LNCaP clone FGC (cell line): ENCODE measurements at regions not wholly inside any gene's neighbourhood (a gene's known extent, or its start where the extent isn't known, plus 50 kb on each side); places are given as distances from the start of the nearest gene placed in this dataset.

Source experiments
- DNase-seq: peaks from one replicate; pipeline ENCODE4 v3.0.0-alpha.2; 2011; ENCODE audit warnings: low read depth
- H3K4me3 ChIP-seq: 2 replicates; pipeline ENCODE4 v1.5.1; 2011; ENCODE audit warnings: mild to moderate bottlenecking, low read depth, low read length, control low read depth
- TF ChIP-seq, protein P1 (sequence below): IDR thresholded peaks from 2 replicates; pipeline ENCODE4 v1.5.1; 2012; ENCODE audit warnings: mild to moderate bottlenecking; ENCODE audit not compliant: control insufficient read depth, insufficient read depth; ENCODE audit errors: extremely low read depth

DNA sequence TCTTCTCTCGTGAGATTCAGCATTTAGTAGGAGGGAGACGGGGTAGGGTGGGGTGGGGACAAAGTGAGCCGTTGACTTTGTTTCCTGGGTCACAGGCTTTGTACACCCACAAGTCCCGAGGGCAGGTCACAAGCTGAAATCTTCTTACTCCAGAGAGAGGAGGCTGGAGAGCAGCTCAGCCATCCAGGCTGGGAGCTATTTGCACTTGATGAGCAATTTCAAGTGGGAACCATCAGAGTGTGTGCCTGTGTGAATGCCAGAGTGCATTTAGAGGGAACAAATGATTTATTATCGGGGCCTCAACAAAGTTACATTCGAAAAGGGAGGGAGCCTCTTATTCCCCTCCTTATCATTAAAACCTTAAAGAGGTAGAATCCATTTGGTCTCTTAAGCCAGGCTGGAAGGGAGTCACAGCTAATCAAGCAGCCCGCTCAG, 155.7 kb upstream of the JARID2 start:
- TF ChIP-seq, protein P1, sequence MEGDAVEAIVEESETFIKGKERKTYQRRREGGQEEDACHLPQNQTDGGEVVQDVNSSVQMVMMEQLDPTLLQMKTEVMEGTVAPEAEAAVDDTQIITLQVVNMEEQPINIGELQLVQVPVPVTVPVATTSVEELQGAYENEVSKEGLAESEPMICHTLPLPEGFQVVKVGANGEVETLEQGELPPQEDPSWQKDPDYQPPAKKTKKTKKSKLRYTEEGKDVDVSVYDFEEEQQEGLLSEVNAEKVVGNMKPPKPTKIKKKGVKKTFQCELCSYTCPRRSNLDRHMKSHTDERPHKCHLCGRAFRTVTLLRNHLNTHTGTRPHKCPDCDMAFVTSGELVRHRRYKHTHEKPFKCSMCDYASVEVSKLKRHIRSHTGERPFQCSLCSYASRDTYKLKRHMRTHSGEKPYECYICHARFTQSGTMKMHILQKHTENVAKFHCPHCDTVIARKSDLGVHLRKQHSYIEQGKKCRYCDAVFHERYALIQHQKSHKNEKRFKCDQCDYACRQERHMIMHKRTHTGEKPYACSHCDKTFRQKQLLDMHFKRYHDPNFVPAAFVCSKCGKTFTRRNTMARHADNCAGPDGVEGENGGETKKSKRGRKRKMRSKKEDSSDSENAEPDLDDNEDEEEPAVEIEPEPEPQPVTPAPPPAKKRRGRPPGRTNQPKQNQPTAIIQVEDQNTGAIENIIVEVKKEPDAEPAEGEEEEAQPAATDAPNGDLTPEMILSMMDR = no peak
- no peak overlapping the region for H3K4me3 ChIP-seq
- no peak for DNase-seq

- no peak overlapping the region for H3K4me3 ChIP-seq
- TF ChIP-seq, protein P1 = no peak
- no peak for DNase-seq
Observed at GRCh38 chr6:15090745-15091384, 155.0 kb upstream of the JARID2 start.

GRCh38 chr6:15096894-15097837, 148.7 kb upstream of the JARID2 start:
- TF ChIP-seq, protein P1 = no peak
- no peak for DNase-seq
- no peak overlapping the region for H3K4me3 ChIP-seq

DNA sequence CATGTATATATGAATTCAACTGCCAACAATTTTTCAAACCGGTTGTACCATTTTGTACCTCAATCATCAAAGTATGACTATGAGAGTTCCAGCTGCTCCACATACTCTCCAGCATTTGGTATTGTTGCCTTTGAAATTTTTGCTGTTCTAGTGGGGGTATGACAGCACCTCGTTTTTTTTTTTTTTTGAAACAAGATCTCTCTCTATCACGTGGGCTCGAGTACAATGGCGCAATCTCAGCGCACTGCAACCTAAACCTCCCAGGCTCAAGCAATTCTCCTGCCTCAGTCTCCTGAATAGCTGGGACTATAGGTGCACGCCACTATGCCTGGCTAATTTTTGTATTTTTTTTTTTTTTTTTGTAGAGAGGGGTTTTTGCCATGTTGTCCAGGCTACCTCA, 144.7 kb upstream of the JARID2 start:
- TF ChIP-seq, protein P1 = no peak
- no peak for DNase-seq
- H3K4me3 ChIP-seq = no peak overlapping the region

DNA sequence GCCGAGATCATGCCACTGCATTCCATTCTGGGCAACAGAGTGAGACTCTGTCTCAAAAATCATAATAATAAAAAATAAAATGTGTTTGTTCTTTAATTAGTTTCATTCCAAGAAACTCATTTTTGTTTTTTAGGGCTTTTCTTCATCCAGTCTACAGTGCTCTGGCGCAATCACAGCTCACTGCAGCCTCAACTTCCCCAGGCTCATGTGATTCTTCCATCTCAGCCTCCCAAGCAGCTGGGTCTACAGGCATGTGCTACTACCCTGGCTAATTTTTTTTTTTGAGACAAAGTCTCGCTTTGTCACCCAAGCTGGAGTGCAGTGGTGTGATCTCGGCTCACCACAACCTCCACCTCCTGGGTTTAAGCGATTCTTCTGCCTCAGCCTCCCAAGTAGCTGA, 143.6 kb upstream of the JARID2 start:
- TF ChIP-seq, protein P1 = no peak
- DNase-seq = no peak
- H3K4me3 ChIP-seq = no peak overlapping the region

DNA sequence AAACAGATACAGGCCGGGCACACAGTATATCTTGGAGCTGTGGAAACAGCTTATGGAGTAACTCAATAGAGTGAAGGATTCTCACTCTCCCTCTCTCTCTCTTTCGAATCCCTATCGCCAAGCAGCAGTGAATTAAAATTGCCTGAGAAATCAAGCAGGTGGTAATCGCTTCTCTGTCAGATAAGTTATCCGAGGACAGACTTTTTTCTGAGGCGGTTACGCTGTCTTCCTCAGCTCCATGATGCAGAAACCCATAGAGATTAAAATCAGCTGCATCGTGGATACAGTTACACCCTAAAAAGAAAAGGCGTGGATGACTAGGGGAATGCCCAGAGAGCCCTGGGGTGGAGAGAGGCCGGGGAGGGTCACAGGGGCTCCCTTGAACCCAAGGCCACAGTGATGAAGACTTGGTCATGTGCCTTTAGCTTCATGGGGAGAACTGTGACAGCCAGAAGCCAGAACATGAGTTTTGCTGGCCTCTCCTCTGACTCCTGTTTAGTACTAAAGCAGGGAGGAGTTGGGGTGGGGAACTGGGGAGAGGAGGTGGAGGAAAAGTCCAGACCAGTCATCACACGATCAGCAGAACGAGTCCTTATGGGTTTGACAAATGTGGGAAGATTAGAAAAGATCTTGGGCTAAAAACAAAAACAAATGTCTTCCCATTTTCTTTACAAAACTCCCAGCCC, 138.8 kb upstream of the JARID2 start:
- no peak overlapping the region for H3K4me3 ChIP-seq
- TF ChIP-seq, protein P1 = no peak
- no peak for DNase-seq
